PC-9 (cell line): ENCODE measurements at regions not wholly inside any gene's neighbourhood (a gene's known extent, or its start where the extent isn't known, plus 50 kb on each side); places are given as distances from the start of the nearest gene placed in this dataset.
"Not testable (repeated sequence)": the region's sequence is repeated elsewhere in the genome, so short reads cannot be mapped to it uniquely, and the experiment has no call there.

ENCODE experiments used
- BruUV-seq: library from RNA; stranded (reverse); fragments of 400-500 nt; replicated peaks from 2 replicates; lab custom pipeline; 2021; lab: Mats Ljungman, UMichigan
- CTCF ChIA-PET: fragments of 300-600 bp; sonication (Branson Sonifier 250); formaldehyde crosslinking; loops from one replicate; lab custom pipeline; 2022; ENCODE audit warnings: antibody characterized with exemption; lab: Charles Lee
- POLR2A ChIA-PET: fragments of 300-600 bp; sonication (Branson Sonifier 250); formaldehyde crosslinking; loops from one replicate; lab custom pipeline; 2022; ENCODE audit warnings: antibody characterized with exemption; ENCODE audit not compliant: unreplicated experiment; lab: Charles Lee
- DNase-seq, 2 experiments: peaks; one replicate each; pipeline versions ENCODE4 v3.0.0 to v3.0.0-alpha.2; 2015 to 2022; ENCODE audit warnings: mixed read lengths in 1 of 2
- H2AFZ ChIP-seq: fragments of 200-600 bp; sonication (generic); 2 replicates; pipeline ENCODE4 v1.8.1; 2017; ENCODE audit warnings: antibody characterized with exemption
- H3F3A ChIP-seq: fragments of 200-600 bp; sonication (generic); 2 replicates; pipeline ENCODE4 v1.8.1; 2017; ENCODE audit warnings: antibody characterized with exemption, mild to moderate bottlenecking, low read depth; ENCODE audit not compliant: insufficient read depth
- H3K27ac ChIP-seq: fragments of 200-600 bp; sonication (generic); 2 replicates; pipeline ENCODE4 v1.6.1; 2016; ENCODE audit warnings: mixed run types
- H3K27me3 ChIP-seq: fragments of 200-600 bp; sonication (generic); 2 replicates; pipeline ENCODE4 v1.6.1; 2016; ENCODE audit warnings: low read depth, mixed run types; ENCODE audit not compliant: insufficient read depth
- H3K36me3 ChIP-seq: fragments of 200-600 bp; sonication (generic); 2 replicates; pipeline ENCODE4 v1.6.1; 2016; ENCODE audit warnings: low read depth, mixed run types
- H3K4me1 ChIP-seq: fragments of 200-600 bp; sonication (generic); replicated peaks from 2 replicates; pipeline ENCODE4 v1.6.1; 2016; ENCODE audit warnings: mixed run types; ENCODE audit not compliant: insufficient read depth
- H3K4me2 ChIP-seq: fragments of 200-600 bp; sonication (generic); 2 replicates; pipeline ENCODE4 v1.6.1; 2017; ENCODE audit warnings: mixed run types
- H3K4me3 ChIP-seq: fragments of 200-600 bp; sonication (generic); 2 replicates; pipeline ENCODE4 v1.6.1; 2016; ENCODE audit warnings: mixed run types
- H3K79me2 ChIP-seq: fragments of 200-600 bp; sonication (generic); 2 replicates; pipeline ENCODE4 v1.6.1; 2017; ENCODE audit warnings: low read depth, mixed run types
- H3K9me2 ChIP-seq: fragments of 200-600 bp; sonication (generic); 2 replicates; pipeline ENCODE4 v1.8.1; 2017; ENCODE audit warnings: mild to moderate bottlenecking; ENCODE audit not compliant: insufficient read depth
- H3K9me3 ChIP-seq: fragments of 200-600 bp; sonication (generic); 2 replicates; pipeline ENCODE4 v1.8.1; 2016; ENCODE audit warnings: low read depth; ENCODE audit not compliant: insufficient read depth
- H4K20me1 ChIP-seq: fragments of 200-600 bp; sonication (generic); 2 replicates; pipeline ENCODE4 v1.8.1; 2017; ENCODE audit not compliant: insufficient read depth
- CTCF ChIP-seq: fragments of 200-600 bp; sonication (generic); conservative IDR thresholded peaks from 2 replicates; pipeline ENCODE4 v1.6.1; 2017; ENCODE audit warnings: mixed run types, antibody characterized with exemption, mild to moderate bottlenecking, moderate library complexity
- EZH2 ChIP-seq: fragments of 200-600 bp; sonication (generic); IDR thresholded peaks from 2 replicates; pipeline ENCODE4 v1.8.0; 2017; ENCODE audit warnings: antibody characterized with exemption, low read depth
- intact Hi-C: fragments of 100-400 bp; cut with micrococcal nuclease; formaldehyde crosslinking; loops from one replicate; pipeline ENCODE4 v1.10.0; 2022; ENCODE audit not compliant: unreplicated experiment

GRCh38 chr13:87553142-87553541 is 118.0 kb upstream of the SLITRK5 start:
- intact Hi-C loops: no loop called here
- TF ChIP-seq EZH2 (no peak), CTCF (no peak)

GRCh38 chr13:87554045-87554444 is 117.1 kb upstream of the SLITRK5 start:
- H4K20me1 ChIP-seq: no peaks in the 10 kb centered on the region
- no peaks in the 10 kb centered on the region for H3K79me2 ChIP-seq
- BruUV-seq: no TSS peak

More at GRCh38 chr13:87553142-87553541, 118.0 kb upstream of the SLITRK5 start:
- no peak overlapping the region for H2AFZ ChIP-seq
- no peaks in the 10 kb centered on the region for H3K79me2 ChIP-seq
- no peak overlapping the region for H3K4me3 ChIP-seq
- no peak overlapping the region for H3K4me2 ChIP-seq
- BruUV-seq: no TSS peak
- ChIA-PET CTCF (no interaction called here), POLR2A (no interaction called here)
- no peaks in the 10 kb centered on the region for H4K20me1 ChIP-seq
- H3K27ac ChIP-seq: no peak overlapping the region
- DNase-seq: no peak
- no peaks in the 10 kb centered on the region; the same call in 1 of the 2 replicates for H3K9me2 ChIP-seq
- H3F3A ChIP-seq: no peaks in the 10 kb centered on the region
- no peaks in the 10 kb centered on the region for H3K27me3 ChIP-seq
- no peaks in the 10 kb centered on the region for H3K36me3 ChIP-seq
- no peaks in the 10 kb centered on the region for H3K4me1 ChIP-seq
- H3K9me3 ChIP-seq: no peaks in the 10 kb centered on the region

GRCh38 chr13:87557788-87558187 is 113.4 kb upstream of the SLITRK5 start:
- Histone ChIP-seq H3K9me3 (no peaks in the 10 kb centered on the region), H3K9me2 (no peaks in the 10 kb centered on the region; the same call in none of the 2 replicates), H3K27me3 (no peaks in the 10 kb centered on the region), H3K4me3 (no peak overlapping the region), H3K4me2 (no peak overlapping the region), H3K4me1 (no peaks in the 10 kb centered on the region), H3F3A (no peaks in the 10 kb centered on the region), H3K79me2 (no peaks in the 10 kb centered on the region), H4K20me1 (no peaks in the 10 kb centered on the region), H3K27ac (no peak overlapping the region), H3K36me3 (no peaks in the 10 kb centered on the region), H2AFZ (no peak overlapping the region)
- TF ChIP-seq EZH2 (no peak), CTCF (no peak)
- ChIA-PET CTCF (no interaction called here), POLR2A (no interaction called here)
- BruUV-seq: no TSS peak
- intact Hi-C loops: no loop called here
- DNase-seq: no peak

More at GRCh38 chr13:87554045-87554444, 117.1 kb upstream of the SLITRK5 start:
- Histone ChIP-seq H3K4me2 (no peak overlapping the region), H3K4me3 (no peak overlapping the region), H3K27ac (no peak overlapping the region), H3K9me2 (no peaks in the 10 kb centered on the region; the same call in 1 of the 2 replicates), H3K9me3 (no peaks in the 10 kb centered on the region), H3K4me1 (no peaks in the 10 kb centered on the region), H3K36me3 (no peaks in the 10 kb centered on the region), H3F3A (no peaks in the 10 kb centered on the region), H3K27me3 (no peaks in the 10 kb centered on the region), H2AFZ (no peak overlapping the region)
- no peak for DNase-seq
- intact Hi-C loops: no loop called here
- ChIA-PET CTCF (no interaction called here), POLR2A (no interaction called here)
- TF ChIP-seq EZH2 (no peak), CTCF (no peak)

GRCh38 chr13:87561580-87561979 is 109.6 kb upstream of the SLITRK5 start:
- H2AFZ ChIP-seq, DNase-seq, BruUV-seq, H3F3A ChIP-seq, H3K27me3 ChIP-seq, H3K4me2 ChIP-seq, H3K36me3 ChIP-seq, H3K27ac ChIP-seq, POLR2A ChIA-PET, H3K9me3 ChIP-seq, CTCF ChIA-PET, H3K4me1 ChIP-seq, H4K20me1 ChIP-seq, H3K4me3 ChIP-seq, intact Hi-C loops, H3K79me2 ChIP-seq, H3K9me2 ChIP-seq: not testable (repeated sequence)
